K562 (cell line): ENCODE measurements at regions not wholly inside any gene's neighbourhood (a gene's known extent, or its start where the extent isn't known, plus 50 kb on each side); places are given as distances from the start of the nearest gene placed in this dataset.
A peak's percentile ranks its signal among the peaks of the same experiment; 100 is the strongest.

Source experiments
- BCL6 ChIP-seq: fragments of 250-450 bp; sonication (Bioruptor Pico); IDR thresholded peaks from 2 replicates; pipeline ENCODE4 v1.4.0; 2020
- CBFA2T3 ChIP-seq: fragments of 450-650 bp; IDR thresholded peaks from 2 replicates; pipeline ENCODE4 v1.6.1; 2017
- HES1 ChIP-seq: fragments of 450-650 bp; IDR thresholded peaks from 2 replicates; pipeline ENCODE4 v1.6.1; 2016; ENCODE audit warnings: low read depth, mild to moderate bottlenecking, moderate library complexity
- HEY1 ChIP-seq: fragments of 250-450 bp; sonication (Bioruptor Pico); IDR thresholded peaks from 2 replicates; pipeline ENCODE4 v1.5.0; 2020; ENCODE audit warnings: mild to moderate bottlenecking, moderate library complexity, borderline replicate concordance
- KAT2B ChIP-seq: IDR thresholded peaks from one replicate; pipeline ENCODE4 v1.6.1; 2012; ENCODE audit warnings: low read depth, mild to moderate bottlenecking, control low read depth, inconsistent platforms, low read length, moderate library complexity
- KAT7 ChIP-seq: sonication (generic); formaldehyde crosslinking; IDR thresholded peaks from 2 replicates; pipeline ENCODE4 v1.8.0; 2022; ENCODE audit warnings: missing genetic modification reagents, mild to moderate bottlenecking, borderline replicate concordance
- KDM5B ChIP-seq: fragments of 200-600 bp; sonication (generic); IDR thresholded peaks from 2 replicates; pipeline ENCODE4 v1.6.1; 2012; ENCODE audit warnings: low read depth, mild to moderate bottlenecking, moderate library complexity, low read length, control low read depth, inconsistent platforms; ENCODE audit not compliant: insufficient replicate concordance
- MLLT1 ChIP-seq, 2 experiments: fragments of 450-650 bp; IDR thresholded peaks; 2 replicates each; pipeline ENCODE4 v1.6.1; 2016
- NCOA6 ChIP-seq: fragments of 450-650 bp; IDR thresholded peaks from 2 replicates; pipeline ENCODE4 v1.6.1; 2017; ENCODE audit warnings: mild to moderate bottlenecking
- NFIC ChIP-seq: fragments of 450-650 bp; IDR thresholded peaks from 2 replicates; pipeline ENCODE4 v1.6.1; 2017; ENCODE audit warnings: mild to moderate bottlenecking, inconsistent platforms
- PKNOX1 ChIP-seq: fragments of 450-650 bp; IDR thresholded peaks from 2 replicates; pipeline ENCODE4 v1.6.1; 2016
- RHOXF2B ChIP-seq: fragments of 250-450 bp; sonication (Bioruptor Pico); conservative IDR thresholded peaks from 2 replicates; pipeline ENCODE4 v1.5.1; 2021
- SMAD3 ChIP-seq: fragments of 450-650 bp; formaldehyde crosslinking; conservative IDR thresholded peaks from 2 replicates; pipeline ENCODE4 v1.4.0; 2020; ENCODE audit warnings: mild to moderate bottlenecking
- SMARCE1 ChIP-seq: fragments of 450-650 bp; IDR thresholded peaks from 2 replicates; pipeline ENCODE4 v1.7.1; 2016; ENCODE audit warnings: mild to moderate bottlenecking
- STAT5A ChIP-seq: IDR thresholded peaks from 2 replicates; pipeline ENCODE4 v1.6.1; 2012; ENCODE audit warnings: low read length, inconsistent platforms, borderline replicate concordance
- TARDBP ChIP-seq: fragments of 450-650 bp; IDR thresholded peaks from 2 replicates; pipeline ENCODE4 v1.6.1; 2016
- TRIM24 ChIP-seq, 2 experiments: fragments of 450-650 bp; IDR thresholded peaks; 2 replicates each; pipeline ENCODE4 v1.6.1; 2016
- VEZF1 ChIP-seq: fragments of 200-800 bp; sonication (Bioruptor generic); IDR thresholded peaks from 2 replicates; pipeline ENCODE4 v1.6.1; 2017; ENCODE audit warnings: missing genetic modification characterization, missing compliant biosample characterization
- ZNF175 ChIP-seq: fragments of 200-800 bp; sonication (Bioruptor generic); IDR thresholded peaks from 2 replicates; pipeline ENCODE4 v1.6.1; 2016; ENCODE audit warnings: low read depth, mild to moderate bottlenecking, missing genetic modification characterization, missing compliant biosample characterization
- ZNF431 ChIP-seq: sonication (generic); formaldehyde crosslinking; IDR thresholded peaks from 2 replicates; pipeline ENCODE4 v1.8.0; 2022; ENCODE audit warnings: mild to moderate bottlenecking, missing genetic modification reagents
- ZNF639 ChIP-seq, 2 experiments: fragments of 200-800 bp in 1 of 2; sonication (Bioruptor generic) in 1 of 2; sonication (generic) in 1 of 2; formaldehyde crosslinking in 1 of 2; IDR thresholded peaks in 1 of 2; conservative IDR thresholded peaks in 1 of 2; 2 replicates each; pipeline versions ENCODE4 v1.5.0 to v1.6.1; 2016 to 2020; ENCODE audit warnings: missing compliant biosample characterization in 1 of 2, missing genetic modification characterization in 1 of 2, missing genetic modification reagents in 1 of 2
- ZNF668 ChIP-seq: fragments of 250-450 bp; sonication (Bioruptor Pico); IDR thresholded peaks from 2 replicates; pipeline ENCODE4 v1.8.0; 2022; ENCODE audit warnings: mild to moderate bottlenecking, inconsistent platforms
- ZNF740 ChIP-seq, 3 experiments: fragments of 200-800 bp in 1 of 3; sonication (Bioruptor generic) in 1 of 3; sonication (generic) in 1 of 3; formaldehyde crosslinking in 1 of 3; IDR thresholded peaks; 2 replicates each; pipeline versions ENCODE4 v1.6.1 to v1.8.0; 2016 to 2022; ENCODE audit warnings: mild to moderate bottlenecking in 2 of 3, missing compliant biosample characterization in 2 of 3, missing genetic modification characterization in 2 of 3, missing genetic modification reagents in 1 of 3

GRCh38 chr19:13583114-13583513, 76.8 kb upstream of the CACNA1A start (continued):
- TF ChIP-seq PKNOX1 (peak; percentile 81), SMAD3 (CRISPR knock-in tag) (peak; percentile 76), ZNF431 (CRISPR knock-in tag) (no peak), ZNF668 (CRISPR knock-in tag) (no peak), ZNF175 (CRISPR knock-in tag) (peak; percentile 93), CBFA2T3 (peak; percentile 96), BCL6 (CRISPR knock-in tag) (peak; percentile 77), VEZF1 (CRISPR knock-in tag) (peak; percentile 45; the same call in 1 of the 2 replicates), SMARCE1 (peak; percentile 77; the same call in 1 of the 2 replicates), ZNF740 (CRISPR knock-in tag; IDR thresholded peaks at IDR 0.05) (no peak), ZNF740 (tag; IDR thresholded peaks at IDR 0.05) (no peak), KDM5B (no peak), NCOA6 (no peak), MLLT1 (IDR thresholded peaks at IDR 0.05) (peak in 1 of 2 experiments; percentile 83; a peak in 2 of 4 replicates), KAT2B (no peak), NFIC (peak; percentile 82), RHOXF2B (CRISPR knock-in tag) (no peak), STAT5A (peak; percentile 87), HEY1 (CRISPR knock-in tag) (0 out of 2 replicates have a peak, but pooled peaks have one; percentile 43), TRIM24 (IDR thresholded peaks at IDR 0.05) (peak; percentile 62 to 79; a peak in 3 of 4 replicates), KAT7 (CRISPR knock-in tag) (no peak), ZNF639 (CRISPR knock-in tag; conservative IDR thresholded peaks at IDR 0.05 in 1 of 2, IDR thresholded peaks at IDR 0.05 in 1 of 2) (peak in 1 of 2 experiments; percentile 73; a peak in 2 of 4 replicates), HES1 (peak; percentile 90), TARDBP (peak; percentile 84; the same call in 1 of the 2 replicates)
